ENCODE measurements at regions not wholly inside any gene's neighbourhood (a gene's known extent, or its start where the extent isn't known, plus 50 kb on each side); places are given as distances from the start of the nearest gene placed in this dataset.

GRCh38 chr14:21921453-21921852 lies 247.8 kb upstream of the OR4E1 start:
- no peak overlapping the region for H2AFZ ChIP-seq (ENCODE audit: insufficient read depth, low read depth, low read length, poor library complexity, severe bottlenecking)
- no peaks in the 10 kb centered on the region for H3K36me3 Mint-ChIP-seq
- H3K27ac Mint-ChIP-seq, result no peak overlapping the region
- intact Hi-C loops (cut with micrococcal nuclease), result no loop called here
- peaks cover 7 to 10% of the 10 kb centered on the region in 2 donors for H3K4me1 ChIP-seq (ENCODE audit: control insufficient read depth in 1 of 2, insufficient read depth in 2 of 2, low read length in 2 of 2)
- H3K4me3 ChIP-seq (replicated peaks in 1 of 3; ENCODE audit: low read depth in 2 of 3, low read length in 3 of 3), result no peak overlapping the region
- no peaks in the 10 kb centered on the region for H3K36me3 ChIP-seq (replicated peaks in 1 of 2; ENCODE audit: control insufficient read depth in 1 of 2, insufficient read depth in 2 of 2, low read length in 2 of 2)
- H3K9ac ChIP-seq (ENCODE audit: insufficient read depth, low read length, poor library complexity, severe bottlenecking), result no peak overlapping the region
- no peak for TF ChIP-seq CTCF (IDR thresholded peaks at IDR 0.05)
- no peaks in the 10 kb centered on the region for H3K9me3 Mint-ChIP-seq
- H3K4me3 Mint-ChIP-seq, result no peak overlapping the region
- H3K4me1 Mint-ChIP-seq, result peaks cover 18% of the 10 kb centered on the region
- DNase-seq, result no peak
- no peak overlapping the region for H3K4me2 ChIP-seq (replicated peaks; ENCODE audit: extremely low read depth, low read length, poor library complexity, severe bottlenecking)
- H3K27me3 ChIP-seq (ENCODE audit: control insufficient read depth in 2 of 2, insufficient read depth in 2 of 2, low read length in 2 of 2), result no peaks in the 10 kb centered on the region
- no peaks in the 10 kb centered on the region for H3K79me2 ChIP-seq (ENCODE audit: insufficient read depth, low read length)
- no peaks in the 10 kb centered on the region for H4K20me1 ChIP-seq (ENCODE audit: insufficient read depth, low read length)
- no peaks in the 10 kb centered on the region for H3K27me3 Mint-ChIP-seq (ENCODE audit: low read depth in 3 of 3)
- H3K27ac ChIP-seq (ENCODE audit: low read depth in 1 of 2, low read length in 2 of 2), result no peak overlapping the region
- H3K9me3 ChIP-seq (replicated peaks in 1 of 2; ENCODE audit: control insufficient read depth in 1 of 2, insufficient read depth in 1 of 2, low read length in 2 of 2), result no peaks in the 10 kb centered on the region
- no CpG with 5 or more reads among the region's 1 CpG for WGBS (ENCODE audit: insufficient coverage)

- no peaks in the 10 kb centered on the region for H3K79me2 ChIP-seq (ENCODE audit: insufficient read depth, low read length)
- peak overlapping the region; percentile 62 for H2AFZ ChIP-seq (ENCODE audit: insufficient read depth, low read depth, low read length, poor library complexity, severe bottlenecking)
- TF ChIP-seq CTCF (IDR thresholded peaks at IDR 0.05), result peak; percentile 81
- no peak overlapping the region for H3K27ac ChIP-seq (ENCODE audit: low read depth in 1 of 2, low read length in 2 of 2)
- Mint-ChIP-seq H3K36me3 (no peaks in the 10 kb centered on the region), H3K9me3 (no peaks in the 10 kb centered on the region), H3K27ac (no peak overlapping the region), H3K4me1 (peaks cover 9% of the 10 kb centered on the region), H3K4me3 (peak overlapping the region; percentile 21 to 87), H3K27me3 (ENCODE audit: low read depth in 3 of 3) (no peaks in the 10 kb centered on the region)
- H4K20me1 ChIP-seq (ENCODE audit: insufficient read depth, low read length), result no peaks in the 10 kb centered on the region
- H3K4me1 ChIP-seq (ENCODE audit: control insufficient read depth in 1 of 2, insufficient read depth in 2 of 2, low read length in 2 of 2), result no peaks in the 10 kb centered on the region
- no peaks in the 10 kb centered on the region for H3K27me3 ChIP-seq (ENCODE audit: control insufficient read depth in 2 of 2, insufficient read depth in 2 of 2, low read length in 2 of 2)
- intact Hi-C loops (cut with micrococcal nuclease), result no loop called here
- H3K9ac ChIP-seq (ENCODE audit: insufficient read depth, low read length, poor library complexity, severe bottlenecking), result no peak overlapping the region
- no peaks in the 10 kb centered on the region for H3K9me3 ChIP-seq (replicated peaks in 1 of 2; ENCODE audit: control insufficient read depth in 1 of 2, insufficient read depth in 1 of 2, low read length in 2 of 2)
- no peaks in the 10 kb centered on the region for H3K36me3 ChIP-seq (replicated peaks in 1 of 2; ENCODE audit: control insufficient read depth in 1 of 2, insufficient read depth in 2 of 2, low read length in 2 of 2)
- peak overlapping the region; percentile 31 for H3K4me2 ChIP-seq (replicated peaks; ENCODE audit: extremely low read depth, low read length, poor library complexity, severe bottlenecking)
- 20% methylated on average over 3 of the region's 4 CpGs for WGBS (ENCODE audit: insufficient coverage)
- DNase-seq, result peak; percentile 6 to 32 (median 15)
- H3K4me3 ChIP-seq (replicated peaks in 1 of 3; ENCODE audit: low read depth in 2 of 3, low read length in 3 of 3), result peak overlapping the region in 1 of 3 experiments; percentile 38
Observed at GRCh38 chr14:21917699-21918436, 244.2 kb upstream of the OR4E1 start.

Data from CD14-positive monocyte (primary cell).